Trophoblast cell (in vitro differentiated cells and primary cell): ENCODE measurements at regions not wholly inside any gene's neighbourhood (a gene's known extent, or its start where the extent isn't known, plus 50 kb on each side); places are given as distances from the start of the nearest gene placed in this dataset.

Experiments used
- DNase-seq, 2 donors: peaks; one replicate each; pipeline ENCODE4 v3.0.0-alpha.2; 2016
- H2AFZ ChIP-seq: 2 replicates; pipeline ENCODE4 v1.6.1; 2013; ENCODE audit warnings: low read length, moderate library complexity, mild to moderate bottlenecking; ENCODE audit not compliant: insufficient read depth, poor library complexity
- H2AK5ac ChIP-seq: 2 replicates; pipeline ENCODE4 v1.6.1; 2013; ENCODE audit warnings: mild to moderate bottlenecking, low read length
- H2BK120ac ChIP-seq: 2 replicates; pipeline ENCODE4 v1.6.1; 2013; ENCODE audit warnings: low read length, mild to moderate bottlenecking, moderate library complexity; ENCODE audit not compliant: insufficient read depth, poor library complexity
- H2BK12ac ChIP-seq: 2 replicates; pipeline ENCODE4 v1.6.1; 2013; ENCODE audit warnings: mild to moderate bottlenecking, low read length, moderate library complexity
- H2BK5ac ChIP-seq: 2 replicates; pipeline ENCODE4 v1.6.1; 2013; ENCODE audit warnings: low read length, low read depth, moderate library complexity, mild to moderate bottlenecking; ENCODE audit not compliant: poor library complexity
- H3K14ac ChIP-seq: 2 replicates; pipeline ENCODE4 v1.6.1; 2013; ENCODE audit warnings: mild to moderate bottlenecking, low read length
- H3K18ac ChIP-seq: 2 replicates; pipeline ENCODE4 v1.6.1; 2013; ENCODE audit warnings: mild to moderate bottlenecking, low read length
- H3K23ac ChIP-seq: 2 replicates; pipeline ENCODE4 v1.6.1; 2013; ENCODE audit warnings: low read length
- H3K27ac ChIP-seq: 2 replicates; pipeline ENCODE4 v1.5.1; 2013; ENCODE audit warnings: low read depth, mild to moderate bottlenecking, inconsistent platforms, low read length, moderate library complexity
- H3K27me3 ChIP-seq: 2 replicates; pipeline ENCODE4 v1.6.1; 2013; ENCODE audit warnings: inconsistent platforms, mild to moderate bottlenecking, low read length, moderate library complexity; ENCODE audit not compliant: insufficient read depth
- H3K36me3 ChIP-seq, 2 experiments: 1 replicate in 1 of 2; 2 replicates in 1 of 2; pipeline ENCODE4 v1.6.1; 2013; ENCODE audit warnings: low read length in 2 of 2, mild to moderate bottlenecking in 2 of 2, moderate library complexity in 1 of 2; ENCODE audit not compliant: insufficient read depth in 2 of 2, control insufficient read depth in 1 of 2
- H3K4ac ChIP-seq: 2 replicates; pipeline ENCODE4 v1.6.1; 2013; ENCODE audit warnings: low read depth, mild to moderate bottlenecking, low read length, moderate library complexity
- H3K4me1 ChIP-seq, 2 experiments: 1 replicate in 1 of 2; 2 replicates in 1 of 2; pipeline ENCODE4 v1.6.1; 2013; ENCODE audit warnings: low read length in 2 of 2, mild to moderate bottlenecking in 2 of 2, moderate library complexity in 1 of 2; ENCODE audit not compliant: insufficient read depth in 2 of 2, control insufficient read depth in 1 of 2
- H3K4me2 ChIP-seq: 2 replicates; pipeline ENCODE4 v1.6.1; 2013; ENCODE audit warnings: inconsistent platforms, mild to moderate bottlenecking, low read length, moderate library complexity
- H3K4me3 ChIP-seq: 2 replicates; pipeline ENCODE4 v1.5.1; 2013; ENCODE audit warnings: mild to moderate bottlenecking, low read depth, low read length, inconsistent platforms
- H3K79me1 ChIP-seq: one replicate; pipeline ENCODE4 v1.6.1; 2013; ENCODE audit warnings: low read length
- H3K79me2 ChIP-seq: 2 replicates; pipeline ENCODE4 v1.6.1; 2013; ENCODE audit warnings: low read length, mild to moderate bottlenecking; ENCODE audit not compliant: control insufficient read depth, insufficient read depth, poor library complexity
- H3K9ac ChIP-seq: 2 replicates; pipeline ENCODE4 v1.6.1; 2013; ENCODE audit warnings: mild to moderate bottlenecking, low read length
- H3K9me3 ChIP-seq: 2 replicates; pipeline ENCODE4 v1.6.1; 2013; ENCODE audit warnings: low read depth, mild to moderate bottlenecking, control low read depth, inconsistent platforms, low read length; ENCODE audit not compliant: insufficient read depth
- H4K12ac ChIP-seq: 2 replicates; pipeline ENCODE4 v1.6.1; 2013; ENCODE audit warnings: low read depth, mild to moderate bottlenecking, low read length, moderate library complexity
- H4K8ac ChIP-seq: 2 replicates; pipeline ENCODE4 v1.6.1; 2013; ENCODE audit warnings: low read depth, mild to moderate bottlenecking, low read length, moderate library complexity
- H4K91ac ChIP-seq: one replicate; pipeline ENCODE4 v1.6.1; 2013; ENCODE audit warnings: low read depth, mild to moderate bottlenecking, low read length, moderate library complexity
- WGBS: extraction: QIAGEN DNeasy Blood & Tissue Kit; methylation state at CpG from one replicate; pipeline ENCODE4 v1.1.7; 2013; ENCODE audit warnings: missing lambda C conversion rate; ENCODE audit not compliant: insufficient read length, insufficient coverage; ENCODE audit errors: extremely low coverage; 5-methylcytosine and 5-hydroxymethylcytosine counted together

- H3K27me3 ChIP-seq = no peaks in the 10 kb centered on the region
- no peaks in the 10 kb centered on the region for H3K4me1 ChIP-seq
- no peak overlapping the region for H4K91ac ChIP-seq
- H3K9me3 ChIP-seq = no peaks in the 10 kb centered on the region
- H2AFZ ChIP-seq = no peak overlapping the region
- no peaks in the 10 kb centered on the region for H3K79me1 ChIP-seq
- H2BK120ac ChIP-seq = no peak overlapping the region
- no peak overlapping the region for H2BK5ac ChIP-seq
- no peak overlapping the region for H3K9ac ChIP-seq
- H2BK12ac ChIP-seq = no peak overlapping the region
- no peaks in the 10 kb centered on the region for H3K36me3 ChIP-seq
- H3K4ac ChIP-seq = no peak overlapping the region
- no peak overlapping the region for H2AK5ac ChIP-seq
- H3K23ac ChIP-seq = no peak overlapping the region
- H4K8ac ChIP-seq = no peak overlapping the region
- no peak for DNase-seq
- no peaks in the 10 kb centered on the region for H3K79me2 ChIP-seq
- no peak overlapping the region for H3K4me2 ChIP-seq
- no peak overlapping the region for H3K27ac ChIP-seq
- no peak overlapping the region for H3K14ac ChIP-seq
- no peak overlapping the region for H3K4me3 ChIP-seq
- WGBS = no CpG with 5 or more reads among the region's 5 CpGs
- H4K12ac ChIP-seq = no peak overlapping the region
- H3K18ac ChIP-seq = no peak overlapping the region
Observed at GRCh38 chr6:97665446-97665845, 382.4 kb upstream of the MMS22L start.

- Histone ChIP-seq H2BK5ac (no peak overlapping the region), H3K9ac (no peak overlapping the region), H3K4ac (no peak overlapping the region), H2BK12ac (no peak overlapping the region), H2AFZ (no peak overlapping the region), H3K4me1 (peaks cover under 1% of the 10 kb centered on the region in 2 experiments), H3K14ac (no peak overlapping the region), H3K18ac (no peak overlapping the region), H4K12ac (no peak overlapping the region), H2AK5ac (no peak overlapping the region), H3K4me2 (no peak overlapping the region), H3K27ac (no peak overlapping the region), H4K91ac (no peak overlapping the region), H3K36me3 (no peaks in the 10 kb centered on the region), H3K9me3 (no peaks in the 10 kb centered on the region), H4K8ac (no peak overlapping the region), H3K79me2 (no peaks in the 10 kb centered on the region), H3K27me3 (no peaks in the 10 kb centered on the region), H3K23ac (no peak overlapping the region), H3K79me1 (no peaks in the 10 kb centered on the region), H3K4me3 (no peak overlapping the region), H2BK120ac (no peak overlapping the region)
- WGBS = no CpG with 5 or more reads among the region's 1 CpG
- DNase-seq = no peak
Observed at GRCh38 chr6:97666889-97667288, 383.9 kb upstream of the MMS22L start.

GRCh38 chr6:97668716-97669115 is 385.7 kb upstream of the MMS22L start:
- Histone ChIP-seq H3K18ac (no peak overlapping the region), H2BK5ac (no peak overlapping the region), H3K79me2 (no peaks in the 10 kb centered on the region)

GRCh38 chr6:97669191-97670031 is 386.4 kb upstream of the MMS22L start:
- no peak overlapping the region for H2AK5ac ChIP-seq
- H2BK120ac ChIP-seq = no peak overlapping the region
- H3K23ac ChIP-seq = no peak overlapping the region
- no peak overlapping the region for H3K27ac ChIP-seq
- no peaks in the 10 kb centered on the region for H3K9me3 ChIP-seq
- H3K4me2 ChIP-seq = no peak overlapping the region
- no peak overlapping the region for H2BK5ac ChIP-seq
- no peak overlapping the region for H3K18ac ChIP-seq
- H3K14ac ChIP-seq = no peak overlapping the region
- H3K27me3 ChIP-seq = no peaks in the 10 kb centered on the region
- no peak overlapping the region for H4K91ac ChIP-seq
- no peaks in the 10 kb centered on the region for H3K79me2 ChIP-seq
- peaks cover 0 to 2% of the 10 kb centered on the region in 2 experiments for H3K36me3 ChIP-seq
- peaks cover 2 to 3% of the 10 kb centered on the region in 2 experiments for H3K4me1 ChIP-seq
- no peak overlapping the region for H2BK12ac ChIP-seq
- no CpG with 5 or more reads among the region's 15 CpGs for WGBS
- no peak overlapping the region for H3K4me3 ChIP-seq
- no peak for DNase-seq
- H3K79me1 ChIP-seq = no peaks in the 10 kb centered on the region
- no peak overlapping the region for H4K12ac ChIP-seq
- no peak overlapping the region for H3K4ac ChIP-seq
- no peak overlapping the region for H4K8ac ChIP-seq
- H2AFZ ChIP-seq = no peak overlapping the region
- H3K9ac ChIP-seq = no peak overlapping the region

More at GRCh38 chr6:97668716-97669115, 385.7 kb upstream of the MMS22L start:
- H3K79me1 ChIP-seq = no peaks in the 10 kb centered on the region
- no peak overlapping the region for H3K14ac ChIP-seq
- H4K91ac ChIP-seq = no peak overlapping the region
- H3K9ac ChIP-seq = no peak overlapping the region
- H3K27me3 ChIP-seq = no peaks in the 10 kb centered on the region
- H3K23ac ChIP-seq = no peak overlapping the region
- H3K4me3 ChIP-seq = no peak overlapping the region
- H3K4me1 ChIP-seq = peaks cover 2 to 3% of the 10 kb centered on the region in 2 experiments
- no peak for DNase-seq
- H3K4ac ChIP-seq = no peak overlapping the region
- no peak overlapping the region for H2AK5ac ChIP-seq
- no CpG with 5 or more reads among the region's 11 CpGs for WGBS
- H3K4me2 ChIP-seq = no peak overlapping the region
- peaks cover 0 to 2% of the 10 kb centered on the region in 2 experiments for H3K36me3 ChIP-seq
- H2BK120ac ChIP-seq = no peak overlapping the region
- no peak overlapping the region for H2AFZ ChIP-seq
- H3K27ac ChIP-seq = no peak overlapping the region
- H4K8ac ChIP-seq = no peak overlapping the region
- no peaks in the 10 kb centered on the region for H3K9me3 ChIP-seq
- no peak overlapping the region for H4K12ac ChIP-seq
- no peak overlapping the region for H2BK12ac ChIP-seq
